Fibroblast of lung (primary cell): ENCODE measurements at regions not wholly inside any gene's neighbourhood (a gene's known extent, or its start where the extent isn't known, plus 50 kb on each side); places are given as distances from the start of the nearest gene placed in this dataset.

Experiments used
- DNase-seq, 2 donors: peaks; one replicate each; pipeline versions ENCODE4 v3.0.0 to v3.0.0-alpha.2; 2010; ENCODE audit warnings: low read depth in 2 of 2
- H2AFZ ChIP-seq: 2 replicates; pipeline ENCODE4 v1.5.1; 2012; ENCODE audit warnings: low read length, control low read depth, inconsistent platforms
- H3K27ac ChIP-seq: 2 replicates; pipeline ENCODE4 v1.5.1; 2011; ENCODE audit warnings: low read length, control low read depth; ENCODE audit not compliant: insufficient read depth
- H3K27me3 ChIP-seq: 2 replicates; pipeline ENCODE4 v1.5.1; 2011; ENCODE audit warnings: mild to moderate bottlenecking, low read length; ENCODE audit not compliant: control insufficient read depth, insufficient read depth
- H3K36me3 ChIP-seq: 2 replicates; pipeline ENCODE4 v1.5.1; 2011; ENCODE audit warnings: low read length; ENCODE audit not compliant: control insufficient read depth, insufficient read depth
- H3K4me1 ChIP-seq: 2 replicates; pipeline ENCODE4 v1.5.1; 2011; ENCODE audit warnings: low read length; ENCODE audit not compliant: control insufficient read depth, insufficient read depth; ENCODE audit errors: extremely low read depth
- H3K4me2 ChIP-seq: 2 replicates; pipeline ENCODE4 v1.5.1; 2011; ENCODE audit warnings: low read length, control low read depth; ENCODE audit not compliant: insufficient read depth; ENCODE audit errors: extremely low read depth
- H3K4me3 ChIP-seq, 4 experiments: fragments of 200-600 bp in 1 of 4; sonication (generic) in 1 of 4; replicated peaks in 1 of 4; 2 replicates each; pipeline ENCODE4 v1.5.1; 2011 to 2016; ENCODE audit warnings: low read length in 4 of 4, low read depth in 3 of 4, mild to moderate bottlenecking in 3 of 4, control low read depth in 2 of 4, inconsistent platforms in 1 of 4, mixed read lengths in 1 of 4; ENCODE audit not compliant: insufficient read depth in 1 of 4; ENCODE audit errors: control extremely low read depth in 1 of 4
- H3K79me2 ChIP-seq: 2 replicates; pipeline ENCODE4 v1.5.1; 2012; ENCODE audit warnings: mild to moderate bottlenecking, low read length, inconsistent platforms; ENCODE audit not compliant: control insufficient read depth, insufficient read depth
- H3K9ac ChIP-seq: 2 replicates; pipeline ENCODE4 v1.5.1; 2011; ENCODE audit warnings: mild to moderate bottlenecking, low read length, control low read depth; ENCODE audit not compliant: insufficient read depth
- H3K9me3 ChIP-seq: 2 replicates; pipeline ENCODE4 v1.5.1; 2012; ENCODE audit warnings: low read depth, low read length; ENCODE audit not compliant: control insufficient read depth, insufficient read depth
- H4K20me1 ChIP-seq: 2 replicates; pipeline ENCODE4 v1.5.1; 2011; ENCODE audit warnings: low read length; ENCODE audit not compliant: control insufficient read depth, insufficient read depth; ENCODE audit errors: extremely low read depth
- CTCF ChIP-seq, 2 donors: IDR thresholded peaks in 1 of 2; conservative IDR thresholded peaks in 1 of 2; 1 replicate in 1 of 2; 2 replicates in 1 of 2; pipeline ENCODE4 v1.5.1; 2011 to 2012; ENCODE audit warnings: low read length in 2 of 2, control low read depth in 1 of 2, inconsistent platforms in 1 of 2, low read depth in 1 of 2, mild to moderate bottlenecking in 1 of 2
- EZH2 ChIP-seq: IDR thresholded peaks from 2 replicates; pipeline ENCODE4 v1.5.1; 2012; ENCODE audit warnings: low read length, control low read depth, mild to moderate bottlenecking; ENCODE audit errors: missing control alignments

GRCh38 chr5:106976363-106976762, 694.4 kb downstream of the EFNA5 start:
- Histone ChIP-seq H3K4me3 (no peak overlapping the region), H3K27me3 (no peaks in the 10 kb centered on the region), H3K4me1 (no peaks in the 10 kb centered on the region), H3K36me3 (no peaks in the 10 kb centered on the region), H3K9me3 (no peaks in the 10 kb centered on the region), H4K20me1 (no peaks in the 10 kb centered on the region), H3K9ac (no peak overlapping the region), H3K79me2 (no peaks in the 10 kb centered on the region), H2AFZ (no peak overlapping the region), H3K27ac (no peak overlapping the region), H3K4me2 (no peak overlapping the region)
- DNase-seq: no peak
- no peak for TF ChIP-seq CTCF (conservative IDR thresholded peaks at IDR 0.05 in 1 of 2, IDR thresholded peaks at IDR 0.05 in 1 of 2; ENCODE audit: low read depth in 1 of 2, low read length in 2 of 2)

- H3K27ac ChIP-seq: no peak overlapping the region
- H3K36me3 ChIP-seq: no peaks in the 10 kb centered on the region
- no peak for DNase-seq
- H3K9ac ChIP-seq: no peak overlapping the region
- H3K9me3 ChIP-seq: no peaks in the 10 kb centered on the region
- H3K4me1 ChIP-seq: no peaks in the 10 kb centered on the region
- no peaks in the 10 kb centered on the region for H3K79me2 ChIP-seq
- no peaks in the 10 kb centered on the region for H3K27me3 ChIP-seq
- H3K4me2 ChIP-seq: no peak overlapping the region
- no peak overlapping the region for H2AFZ ChIP-seq
- H3K4me3 ChIP-seq: no peak overlapping the region
- H4K20me1 ChIP-seq: no peaks in the 10 kb centered on the region
- TF ChIP-seq EZH2: no peak
- TF ChIP-seq CTCF (conservative IDR thresholded peaks at IDR 0.05 in 1 of 2, IDR thresholded peaks at IDR 0.05 in 1 of 2; ENCODE audit: low read depth in 1 of 2, low read length in 2 of 2): no peak
These were observed 696.5 kb downstream of the EFNA5 start for GRCh38 chr5:106974272-106974671.

GRCh38 chr5:106966686-106967315, 703.9 kb downstream of the EFNA5 start:
- Histone ChIP-seq H3K9me3 (no peaks in the 10 kb centered on the region), H4K20me1 (no peaks in the 10 kb centered on the region), H3K9ac (no peak overlapping the region), H3K4me3 (no peak overlapping the region), H2AFZ (no peak overlapping the region), H3K4me2 (no peak overlapping the region), H3K27me3 (no peaks in the 10 kb centered on the region), H3K36me3 (no peaks in the 10 kb centered on the region), H3K79me2 (no peaks in the 10 kb centered on the region), H3K27ac (no peak overlapping the region), H3K4me1 (no peaks in the 10 kb centered on the region)
- TF ChIP-seq EZH2 (no peak), CTCF (conservative IDR thresholded peaks at IDR 0.05 in 1 of 2, IDR thresholded peaks at IDR 0.05 in 1 of 2; ENCODE audit: low read depth in 1 of 2, low read length in 2 of 2) (no peak)
- DNase-seq: peak in 1 of 2 donors; percentile 16
